DND-41 (cell line): ENCODE measurements at regions not wholly inside any gene's neighbourhood (a gene's known extent, or its start where the extent isn't known, plus 50 kb on each side); places are given as distances from the start of the nearest gene placed in this dataset.

Experiments
- CTCF ChIP-seq: IDR thresholded peaks from 2 replicates; pipeline ENCODE4 v1.5.1; 2012; ENCODE audit warnings: borderline replicate concordance, low read length, moderate library complexity, mild to moderate bottlenecking; ENCODE audit not compliant: poor library complexity, severe bottlenecking; ENCODE audit errors: extremely low read depth
- EZH2 ChIP-seq: IDR thresholded peaks from 3 replicates; pipeline ENCODE4 v1.6.1; 2012; ENCODE audit warnings: borderline replicate concordance, low read depth, mild to moderate bottlenecking, moderate library complexity, low read length, inconsistent platforms; ENCODE audit not compliant: severe bottlenecking

- no peak for TF ChIP-seq CTCF
- no peak for TF ChIP-seq EZH2
Measured at GRCh38 chr5:166648736-166649135, 1642.7 kb upstream of the WWC1 start.
